H9 (cell line): ENCODE measurements at regions not wholly inside any gene's neighbourhood (a gene's known extent, or its start where the extent isn't known, plus 50 kb on each side); places are given as distances from the start of the nearest gene placed in this dataset.

ENCODE experiments used
- DNase-seq: peaks from one replicate; pipeline ENCODE4 v3.0.0-alpha.2; 2017
- H2AFZ ChIP-seq: one replicate; pipeline ENCODE4 v1.6.1; 2013; ENCODE audit warnings: mild to moderate bottlenecking, low read length, control low read depth, moderate library complexity
- H2AK5ac ChIP-seq: 2 replicates; pipeline ENCODE4 v1.6.1; 2013; ENCODE audit warnings: low read length, control low read depth, mixed read lengths; ENCODE audit not compliant: insufficient read length
- H2BK120ac ChIP-seq: one replicate; pipeline ENCODE4 v1.6.1; 2013; ENCODE audit warnings: low read depth, mild to moderate bottlenecking, low read length, control low read depth, inconsistent platforms; ENCODE audit not compliant: poor library complexity, severe bottlenecking
- H2BK12ac ChIP-seq: 2 replicates; pipeline ENCODE4 v1.6.1; 2013; ENCODE audit warnings: low read length, control low read depth, mixed read lengths, low read depth; ENCODE audit not compliant: insufficient read length
- H2BK15ac ChIP-seq: 2 replicates; pipeline ENCODE4 v1.6.1; 2013; ENCODE audit warnings: low read depth, low read length, control low read depth
- H2BK20ac ChIP-seq: one replicate; pipeline ENCODE4 v1.6.1; 2013; ENCODE audit warnings: low read depth, mild to moderate bottlenecking, low read length, control low read depth, inconsistent platforms; ENCODE audit not compliant: poor library complexity, severe bottlenecking
- H2BK5ac ChIP-seq: 2 replicates; pipeline ENCODE4 v1.6.1; 2013; ENCODE audit warnings: low read length, control low read depth, mixed read lengths; ENCODE audit not compliant: insufficient read length
- H3K14ac ChIP-seq: 2 replicates; pipeline ENCODE4 v1.6.1; 2013; ENCODE audit warnings: low read length, control low read depth; ENCODE audit not compliant: insufficient read depth
- H3K18ac ChIP-seq: 2 replicates; pipeline ENCODE4 v1.6.1; 2013; ENCODE audit warnings: low read depth, mild to moderate bottlenecking, mixed read lengths, low read length, control low read depth; ENCODE audit not compliant: insufficient read length
- H3K23ac ChIP-seq: 2 replicates; pipeline ENCODE4 v1.6.1; 2013; ENCODE audit warnings: low read length, control low read depth, mixed read lengths, low read depth; ENCODE audit not compliant: insufficient read length
- H3K23me2 ChIP-seq: 2 replicates; pipeline ENCODE4 v1.6.1; 2013; ENCODE audit warnings: low read depth, mild to moderate bottlenecking, mixed read lengths, low read length, control low read depth; ENCODE audit not compliant: insufficient read length, poor library complexity, severe bottlenecking
- H3K27ac ChIP-seq: 2 replicates; pipeline ENCODE4 v1.5.1; 2013; ENCODE audit warnings: low read length, control low read depth, mixed read lengths, low read depth; ENCODE audit not compliant: insufficient read length
- H3K27me3 ChIP-seq: 2 replicates; pipeline ENCODE4 v1.6.1; 2013; ENCODE audit warnings: low read length, control low read depth, inconsistent platforms; ENCODE audit not compliant: insufficient read depth
- H3K4ac ChIP-seq: 2 replicates; pipeline ENCODE4 v1.6.1; 2013; ENCODE audit warnings: low read depth, mild to moderate bottlenecking, control low read depth, inconsistent platforms, low read length, moderate library complexity
- H3K4me1 ChIP-seq: 2 replicates; pipeline ENCODE4 v1.6.1; 2013; ENCODE audit warnings: low read length, control low read depth, inconsistent platforms; ENCODE audit not compliant: insufficient read depth
- H3K4me2 ChIP-seq: 2 replicates; pipeline ENCODE4 v1.6.1; 2013; ENCODE audit warnings: low read length, control low read depth, mixed read lengths; ENCODE audit not compliant: insufficient read length, insufficient read depth
- H3K56ac ChIP-seq: 2 replicates; pipeline ENCODE4 v1.6.1; 2013; ENCODE audit warnings: low read depth, mild to moderate bottlenecking, mixed read lengths, low read length, control low read depth; ENCODE audit not compliant: insufficient read length
- H3K79me1 ChIP-seq: 2 replicates; pipeline ENCODE4 v1.6.1; 2013; ENCODE audit warnings: low read depth, mild to moderate bottlenecking, moderate library complexity, low read length, control low read depth, inconsistent platforms; ENCODE audit not compliant: insufficient read depth, poor library complexity, severe bottlenecking
- H3K79me2 ChIP-seq: 2 replicates; pipeline ENCODE4 v1.6.1; 2013; ENCODE audit warnings: low read length, control low read depth, inconsistent platforms; ENCODE audit not compliant: insufficient read depth
- H3K9ac ChIP-seq: 2 replicates; pipeline ENCODE4 v1.6.1; 2013; ENCODE audit warnings: low read length, control low read depth, mixed read lengths; ENCODE audit not compliant: insufficient read length; ENCODE audit errors: extremely low read depth
- H3K9me3 ChIP-seq: one replicate; pipeline ENCODE4 v1.6.1; 2013; ENCODE audit warnings: low read depth, low read length, inconsistent platforms; ENCODE audit not compliant: control insufficient read depth
- H3T11ph ChIP-seq: one replicate; pipeline ENCODE4 v1.6.1; 2013; ENCODE audit warnings: mild to moderate bottlenecking, low read length, control low read depth, inconsistent platforms
- H4K20me1 ChIP-seq: one replicate; pipeline ENCODE4 v1.6.1; 2013; ENCODE audit not compliant: control insufficient read depth, insufficient read length, insufficient read depth
- H4K5ac ChIP-seq: 2 replicates; pipeline ENCODE4 v1.6.1; 2013; ENCODE audit warnings: low read depth, mild to moderate bottlenecking, mixed read lengths, low read length, control low read depth; ENCODE audit not compliant: insufficient read length
- H4K8ac ChIP-seq: replicated peaks from 2 replicates; pipeline ENCODE4 v1.6.1; 2013; ENCODE audit warnings: low read length, control low read depth, mixed read lengths, low read depth; ENCODE audit not compliant: insufficient read length
- H4K91ac ChIP-seq: 2 replicates; pipeline ENCODE4 v1.6.1; 2013; ENCODE audit warnings: low read depth, mild to moderate bottlenecking, moderate library complexity, mixed read lengths, low read length, control low read depth; ENCODE audit not compliant: insufficient read length
- H3K27ac Mint-ChIP-seq, 3 experiments: 2 replicates in 2 of 3; 3 replicates in 1 of 3; pipeline ENCODE4 v1.8.0; 2020 to 2021; ENCODE audit warnings: mixed read lengths in 3 of 3, mild to moderate bottlenecking in 1 of 3, moderate library complexity in 1 of 3
- H3K27me3 Mint-ChIP-seq: 2 replicates; pipeline ENCODE4 v1.8.0; 2021; ENCODE audit warnings: low read depth, mild to moderate bottlenecking, moderate library complexity, mixed read lengths
- H3K36me3 Mint-ChIP-seq, 3 experiments: 2 replicates in 2 of 3; 3 replicates in 1 of 3; pipeline ENCODE4 v1.8.0; 2020 to 2021; ENCODE audit warnings: low read depth in 3 of 3, mixed read lengths in 3 of 3; ENCODE audit not compliant: insufficient read depth in 1 of 3
- H3K4me1 Mint-ChIP-seq, 2 experiments: 2 replicates each; pipeline ENCODE4 v1.8.0; 2020; ENCODE audit warnings: mixed read lengths in 2 of 2
- H3K4me3 Mint-ChIP-seq, 2 experiments: 2 replicates in 1 of 2; 3 replicates in 1 of 2; pipeline ENCODE4 v1.8.0; 2020 to 2021; ENCODE audit warnings: mild to moderate bottlenecking in 2 of 2, mixed read lengths in 2 of 2, moderate library complexity in 1 of 2
- H3K9me3 Mint-ChIP-seq, 2 experiments: 2 replicates in 1 of 2; 3 replicates in 1 of 2; pipeline ENCODE4 v1.8.0; 2020; ENCODE audit warnings: mild to moderate bottlenecking in 2 of 2, mixed read lengths in 2 of 2, moderate library complexity in 1 of 2
- CTCF ChIP-seq: fragments of 200-600 bp; sonication (generic); conservative IDR thresholded peaks from 3 replicates; pipeline ENCODE4 v1.8.0; 2021; ENCODE audit warnings: antibody characterized with exemption, mild to moderate bottlenecking
- WGBS: extraction: QIAGEN DNeasy Blood & Tissue Kit; methylation state at CpG from one replicate; pipeline ENCODE4 v1.1.7; 2013; ENCODE audit warnings: missing lambda C conversion rate, low lambda C conversion rate, mixed read lengths; ENCODE audit not compliant: insufficient read length; ENCODE audit errors: extremely low coverage; 5-methylcytosine and 5-hydroxymethylcytosine counted together

- H4K5ac ChIP-seq = no peak overlapping the region
- WGBS = no CpG with 5 or more reads among the region's 2 CpGs
These were observed 242.3 kb upstream of the BLID start for GRCh38 chr11:122358292-122358691.

More at GRCh38 chr11:122358292-122358691, 242.3 kb upstream of the BLID start:
- Histone ChIP-seq H4K8ac (no peak overlapping the region), H3K4ac (no peak overlapping the region), H2BK15ac (no peak overlapping the region), H3K23ac (no peak overlapping the region), H3K14ac (no peak overlapping the region), H3K4me2 (no peak overlapping the region), H3K27ac (no peak overlapping the region), H3K9ac (no peak overlapping the region), H3K56ac (no peak overlapping the region), H2AFZ (no peak overlapping the region), H3K18ac (no peak overlapping the region), H4K20me1 (no peaks in the 10 kb centered on the region), H3K79me1 (no peaks in the 10 kb centered on the region), H2AK5ac (no peak overlapping the region), H3K9me3 (no peaks in the 10 kb centered on the region), H2BK120ac (no peak overlapping the region), H3K79me2 (no peaks in the 10 kb centered on the region), H3T11ph (no peak overlapping the region), H4K91ac (no peak overlapping the region), H3K27me3 (no peaks in the 10 kb centered on the region), H2BK20ac (no peak overlapping the region), H2BK12ac (no peak overlapping the region), H3K23me2 (no peaks in the 10 kb centered on the region), H3K4me1 (no peaks in the 10 kb centered on the region; the same call in 1 of the 2 replicates), H2BK5ac (no peak overlapping the region)
- H3K4me1 Mint-ChIP-seq = peaks cover 6 to 9% of the 10 kb centered on the region in 2 experiments; a peak in 2 of 4 replicates
- TF ChIP-seq CTCF = no peak
- H3K27ac Mint-ChIP-seq = no peak overlapping the region
- H3K36me3 Mint-ChIP-seq = peaks cover 0 to 10% (median 6%) of the 10 kb centered on the region in 3 experiments; a peak in 5 of 7 replicates
- peaks cover 9 to 10% of the 10 kb centered on the region in 2 experiments for H3K9me3 Mint-ChIP-seq
- no peak for DNase-seq
- no peaks in the 10 kb centered on the region; the same call in 1 of the 2 replicates for H3K27me3 Mint-ChIP-seq
- no peak overlapping the region for H3K4me3 Mint-ChIP-seq
